KMS-11 (cell line): ENCODE measurements at regions not wholly inside any gene's neighbourhood (a gene's known extent, or its start where the extent isn't known, plus 50 kb on each side); places are given as distances from the start of the nearest gene placed in this dataset.
A peak's percentile ranks its signal among the peaks of the same experiment; 100 is the strongest.

Experiments used
- H2AFZ ChIP-seq: fragments of 200-600 bp; sonication (generic); 2 replicates; pipeline ENCODE4 v1.6.1; 2016; ENCODE audit warnings: antibody characterized with exemption, mixed run types, low read depth
- H3K27ac ChIP-seq: fragments of 200-600 bp; sonication (generic); 2 replicates; pipeline ENCODE4 v1.6.1; 2016; ENCODE audit warnings: mild to moderate bottlenecking, mixed run types
- H3K27me3 ChIP-seq: fragments of 200-600 bp; sonication (generic); 2 replicates; pipeline ENCODE4 v1.6.1; 2017; ENCODE audit warnings: mild to moderate bottlenecking, low read depth, mixed run types, moderate library complexity; ENCODE audit not compliant: insufficient read depth
- H3K36me3 ChIP-seq: fragments of 200-600 bp; sonication (generic); 2 replicates; pipeline ENCODE4 v1.6.1; 2017; ENCODE audit warnings: mild to moderate bottlenecking, mixed run types; ENCODE audit not compliant: insufficient read depth
- H3K4me1 ChIP-seq: fragments of 200-600 bp; sonication (generic); 2 replicates; pipeline ENCODE4 v1.6.1; 2016; ENCODE audit warnings: mild to moderate bottlenecking, low read depth, mixed run types; ENCODE audit not compliant: poor library complexity, severe bottlenecking
- H3K4me2 ChIP-seq: fragments of 200-600 bp; sonication (generic); 2 replicates; pipeline ENCODE4 v1.7.0; 2016; ENCODE audit warnings: mild to moderate bottlenecking, mixed run types
- H3K4me3 ChIP-seq: fragments of 200-600 bp; sonication (generic); IDR thresholded peaks from 2 replicates; pipeline ENCODE4 v1.6.1; 2017; ENCODE audit warnings: low read depth, low read length, mixed read lengths; ENCODE audit not compliant: insufficient read depth
- H3K79me2 ChIP-seq: fragments of 200-600 bp; sonication (generic); 2 replicates; pipeline ENCODE4 v1.6.1; 2016; ENCODE audit warnings: low read depth, mixed run types; ENCODE audit not compliant: insufficient read depth
- H3K9ac ChIP-seq: fragments of 200-600 bp; sonication (generic); 2 replicates; pipeline ENCODE4 v1.6.1; 2016; ENCODE audit warnings: mild to moderate bottlenecking, mixed run types
- H4K20me1 ChIP-seq: fragments of 200-600 bp; sonication (generic); 2 replicates; pipeline ENCODE4 v1.6.1; 2016; ENCODE audit warnings: mild to moderate bottlenecking, mixed run types; ENCODE audit not compliant: insufficient read depth
- CTCF ChIP-seq: fragments of 200-600 bp; sonication (generic); conservative IDR thresholded peaks from 2 replicates; pipeline ENCODE4 v1.6.1; 2017; ENCODE audit warnings: low read depth, mild to moderate bottlenecking, antibody characterized with exemption, low read length, moderate library complexity, mixed read lengths

- H3K4me1 ChIP-seq = no peaks in the 10 kb centered on the region
- no peak overlapping the region for H3K9ac ChIP-seq
- no peaks in the 10 kb centered on the region for H3K36me3 ChIP-seq
- H2AFZ ChIP-seq = no peak overlapping the region
- no peak overlapping the region for H3K27ac ChIP-seq
- no peak overlapping the region for H3K4me2 ChIP-seq
- no peaks in the 10 kb centered on the region for H3K79me2 ChIP-seq
- no peaks in the 10 kb centered on the region for H4K20me1 ChIP-seq
- no peak for TF ChIP-seq CTCF
- H3K4me3 ChIP-seq = no peak overlapping the region
- H3K27me3 ChIP-seq = no peaks in the 10 kb centered on the region
These were observed 87.2 kb upstream of the SOX5 start for GRCh38 chr12:24036438-24037216.

- no peaks in the 10 kb centered on the region for H3K79me2 ChIP-seq
- no peak overlapping the region for H3K4me3 ChIP-seq
- no peak overlapping the region for H3K9ac ChIP-seq
- H3K36me3 ChIP-seq = no peaks in the 10 kb centered on the region
- H3K4me2 ChIP-seq = no peak overlapping the region
- no peaks in the 10 kb centered on the region for H4K20me1 ChIP-seq
- H3K27me3 ChIP-seq = no peaks in the 10 kb centered on the region
- H3K4me1 ChIP-seq = no peaks in the 10 kb centered on the region
- H3K27ac ChIP-seq = no peak overlapping the region
- H2AFZ ChIP-seq = no peak overlapping the region
- TF ChIP-seq CTCF = no peak
These were observed 85.4 kb upstream of the SOX5 start for GRCh38 chr12:24034894-24035293.

GRCh38 chr12:24034160-24034559 is 84.7 kb upstream of the SOX5 start:
- Histone ChIP-seq H4K20me1 (no peaks in the 10 kb centered on the region), H3K79me2 (no peaks in the 10 kb centered on the region), H3K4me3 (no peak overlapping the region), H3K4me1 (no peaks in the 10 kb centered on the region), H2AFZ (no peak overlapping the region), H3K27ac (no peak overlapping the region), H3K36me3 (no peaks in the 10 kb centered on the region), H3K9ac (no peak overlapping the region), H3K27me3 (no peaks in the 10 kb centered on the region), H3K4me2 (no peak overlapping the region)
- no peak for TF ChIP-seq CTCF

GRCh38 chr12:24027352-24027751 is 77.9 kb upstream of the SOX5 start:
- Histone ChIP-seq H3K79me2 (no peaks in the 10 kb centered on the region), H3K9ac (no peak overlapping the region), H3K4me1 (no peaks in the 10 kb centered on the region), H3K4me3 (no peak overlapping the region), H3K27ac (no peak overlapping the region), H4K20me1 (no peaks in the 10 kb centered on the region), H3K36me3 (no peaks in the 10 kb centered on the region), H2AFZ (no peak overlapping the region), H3K4me2 (no peak overlapping the region), H3K27me3 (no peaks in the 10 kb centered on the region)
- TF ChIP-seq CTCF = 0 out of 2 replicates have a peak, but pooled peaks have one; percentile 6
